ENCODE measurements at regions not wholly inside any gene's neighbourhood (a gene's known extent, or its start where the extent isn't known, plus 50 kb on each side); places are given as distances from the start of the nearest gene placed in this dataset.
A peak's percentile ranks its signal among the peaks of the same experiment; 100 is the strongest.

GRCh38 chr2:35204323-35204722, 1151.3 kb upstream of the CRIM1 start:
- TF ChIP-seq CTCF (IDR thresholded peaks at IDR 0.05; ENCODE audit: insufficient read depth in 1 of 2, low read depth in 1 of 2, low read length in 1 of 2, severe bottlenecking in 1 of 2, unreplicated experiment in 1 of 2), result no peak
- no TSS peak for BruUV-seq (replicated peaks)
- intact Hi-C loops (cut with micrococcal nuclease; ENCODE audit: unreplicated experiment), result no loop called here
- Mint-ChIP-seq H3K27ac (ENCODE audit: unreplicated experiment) (no peak overlapping the region), H3K36me3 (ENCODE audit: insufficient read depth, unreplicated experiment) (no peaks in the 10 kb centered on the region), H3K27me3 (ENCODE audit: insufficient read depth, unreplicated experiment) (peaks cover 2% of the 10 kb centered on the region), H3K4me1 (ENCODE audit: low read depth, unreplicated experiment) (no peaks in the 10 kb centered on the region), H3K9me3 (ENCODE audit: unreplicated experiment) (no peaks in the 10 kb centered on the region), H3K4me3 (ENCODE audit: unreplicated experiment) (no peak overlapping the region)
- H3K4me3 ChIP-seq (ENCODE audit: low read depth, low read length), result no peak overlapping the region
- ChIA-PET POLR2A (no interaction called here), CTCF (no interaction called here)
- H3K27me3 ChIP-seq (replicated peaks; ENCODE audit: control insufficient read depth, insufficient read depth, low read length), result no peaks in the 10 kb centered on the region
- H3K36me3 ChIP-seq (ENCODE audit: control insufficient read depth, insufficient read depth, low read length), result no peaks in the 10 kb centered on the region
- H3K4me1 ChIP-seq, result no peaks in the 10 kb centered on the region
- H3K9me3 ChIP-seq, result no peaks in the 10 kb centered on the region
- no peak for DNase-seq

GRCh38 chr2:35199298-35199697, 1156.3 kb upstream of the CRIM1 start:
- no peak overlapping the region for H3K27ac Mint-ChIP-seq (ENCODE audit: unreplicated experiment)
- H3K27me3 Mint-ChIP-seq (ENCODE audit: insufficient read depth, unreplicated experiment), result no peaks in the 10 kb centered on the region
- no TSS peak for BruUV-seq (replicated peaks)
- Histone ChIP-seq H3K27me3 (replicated peaks; ENCODE audit: control insufficient read depth, insufficient read depth, low read length) (no peaks in the 10 kb centered on the region), H3K4me3 (ENCODE audit: low read depth, low read length) (no peak overlapping the region), H3K4me1 (no peaks in the 10 kb centered on the region), H3K9me3 (no peaks in the 10 kb centered on the region), H3K36me3 (ENCODE audit: control insufficient read depth, insufficient read depth, low read length) (no peaks in the 10 kb centered on the region)
- H3K4me3 Mint-ChIP-seq (ENCODE audit: unreplicated experiment), result no peak overlapping the region
- intact Hi-C loops (cut with micrococcal nuclease; ENCODE audit: unreplicated experiment), result no loop called here
- CTCF ChIA-PET, result interaction anchor here (0.6 kb wide), 1 partner anchor 212 kb away, joined by 3 read pairs; no protein-coding TSS in a partner anchor
- POLR2A ChIA-PET, result no interaction called here
- no peaks in the 10 kb centered on the region for H3K36me3 Mint-ChIP-seq (ENCODE audit: insufficient read depth, unreplicated experiment)
- no peaks in the 10 kb centered on the region for H3K4me1 Mint-ChIP-seq (ENCODE audit: low read depth, unreplicated experiment)
- H3K9me3 Mint-ChIP-seq (ENCODE audit: unreplicated experiment), result no peaks in the 10 kb centered on the region
- TF ChIP-seq CTCF (IDR thresholded peaks at IDR 0.05; ENCODE audit: insufficient read depth in 1 of 2, low read depth in 1 of 2, low read length in 1 of 2, severe bottlenecking in 1 of 2, unreplicated experiment in 1 of 2), result peak in 1 of 2 experiments; percentile 23
- no peak for DNase-seq

GRCh38 chr2:35185861-35186412, 1169.6 kb upstream of the CRIM1 start:
- H3K27me3 Mint-ChIP-seq (ENCODE audit: insufficient read depth, unreplicated experiment), result no peaks in the 10 kb centered on the region
- no peak overlapping the region for H3K27ac Mint-ChIP-seq (ENCODE audit: unreplicated experiment)
- H3K9me3 Mint-ChIP-seq (ENCODE audit: unreplicated experiment), result no peaks in the 10 kb centered on the region
- Histone ChIP-seq H3K4me3 (ENCODE audit: low read depth, low read length) (no peak overlapping the region), H3K9me3 (no peaks in the 10 kb centered on the region), H3K27me3 (replicated peaks; ENCODE audit: control insufficient read depth, insufficient read depth, low read length) (no peaks in the 10 kb centered on the region), H3K4me1 (no peaks in the 10 kb centered on the region), H3K36me3 (ENCODE audit: control insufficient read depth, insufficient read depth, low read length) (no peaks in the 10 kb centered on the region)
- ChIA-PET POLR2A (no interaction called here), CTCF (no interaction called here)
- intact Hi-C loops (cut with micrococcal nuclease; ENCODE audit: unreplicated experiment), result no loop called here
- no peak overlapping the region for H3K4me3 Mint-ChIP-seq (ENCODE audit: unreplicated experiment)
- no peaks in the 10 kb centered on the region for H3K36me3 Mint-ChIP-seq (ENCODE audit: insufficient read depth, unreplicated experiment)
- H3K4me1 Mint-ChIP-seq (ENCODE audit: low read depth, unreplicated experiment), result no peaks in the 10 kb centered on the region
- BruUV-seq (replicated peaks), result no TSS peak
- no peak for TF ChIP-seq CTCF (IDR thresholded peaks at IDR 0.05; ENCODE audit: insufficient read depth in 1 of 2, low read depth in 1 of 2, low read length in 1 of 2, severe bottlenecking in 1 of 2, unreplicated experiment in 1 of 2)
- DNase-seq, result no peak

All from Caco-2 (cell line).